Islet precursor cell (in vitro differentiated cells): ENCODE measurements at regions not wholly inside any gene's neighbourhood (a gene's known extent, or its start where the extent isn't known, plus 50 kb on each side); places are given as distances from the start of the nearest gene placed in this dataset.
"Not testable (repeated sequence)": the region's sequence is repeated elsewhere in the genome, so short reads cannot be mapped to it uniquely, and the experiment has no call there.

Source experiments
- DNase-seq: peaks from one replicate; pipeline ENCODE4 v3.0.0-alpha.2; 2018

- no peak for DNase-seq
These were observed 205.2 kb upstream of the DAB2 start for GRCh38 chr5:39629946-39630345.

GRCh38 chr5:39628348-39628747 lies 203.6 kb upstream of the DAB2 start:
- DNase-seq = no peak

- DNase-seq = no peak
These were observed 200.1 kb upstream of the DAB2 start for GRCh38 chr5:39624890-39625289.

- DNase-seq = peak; percentile 90
These were observed 199.6 kb upstream of the DAB2 start for GRCh38 chr5:39624268-39624886.

- DNase-seq = no peak
These were observed 198.6 kb upstream of the DAB2 start for GRCh38 chr5:39623291-39623865.

GRCh38 chr5:39622281-39622680 lies 197.5 kb upstream of the DAB2 start:
- no peak for DNase-seq

- no peak for DNase-seq
These were observed 194.5 kb upstream of the DAB2 start for GRCh38 chr5:39619168-39619818.

GRCh38 chr5:39618391-39618790 lies 193.6 kb upstream of the DAB2 start:
- DNase-seq = no peak

GRCh38 chr5:39616131-39616530 lies 191.4 kb upstream of the DAB2 start:
- no peak for DNase-seq

- not testable (repeated sequence) for DNase-seq
These were observed 186.3 kb upstream of the DAB2 start for GRCh38 chr5:39611076-39611475.

GRCh38 chr5:39608024-39608423 lies 183.2 kb upstream of the DAB2 start:
- no peak for DNase-seq

- DNase-seq = no peak
These were observed 181.8 kb upstream of the DAB2 start for GRCh38 chr5:39606591-39606990.

- no peak for DNase-seq
These were observed 181.1 kb upstream of the DAB2 start for GRCh38 chr5:39605588-39606575.

GRCh38 chr5:39605145-39605544 lies 180.4 kb upstream of the DAB2 start:
- no peak for DNase-seq

GRCh38 chr5:39604491-39604890 lies 179.7 kb upstream of the DAB2 start:
- DNase-seq = no peak

GRCh38 chr5:39599721-39600431 lies 175.1 kb upstream of the DAB2 start:
- DNase-seq = no peak

GRCh38 chr5:39598661-39599248 lies 174.0 kb upstream of the DAB2 start:
- peak; percentile 75 for DNase-seq

GRCh38 chr5:39588179-39588578 lies 163.4 kb upstream of the DAB2 start:
- no peak for DNase-seq

GRCh38 chr5:39587675-39588074 lies 162.9 kb upstream of the DAB2 start:
- no peak for DNase-seq

GRCh38 chr5:39586185-39586584 lies 161.4 kb upstream of the DAB2 start:
- no peak for DNase-seq

GRCh38 chr5:39584927-39585326 lies 160.1 kb upstream of the DAB2 start:
- no peak for DNase-seq
